BJ (cell line): ENCODE measurements at regions not wholly inside any gene's neighbourhood (a gene's known extent, or its start where the extent isn't known, plus 50 kb on each side); places are given as distances from the start of the nearest gene placed in this dataset.
"Not testable (repeated sequence)": the region's sequence is repeated elsewhere in the genome, so short reads cannot be mapped to it uniquely, and the experiment has no call there.

Experiments used
- CTCF ChIA-PET: fragments of 350-600 bp; formaldehyde crosslinking; extraction: SDS; loops from one replicate; lab custom pipeline; 2021; ENCODE audit warnings: antibody characterized with exemption, inconsistent platforms; lab: Yijun Ruan, JAX
- POLR2A ChIA-PET: fragments of 300-600 bp; sonication (Branson Sonifier 250); formaldehyde crosslinking; extraction: SDS; loops from one replicate; lab custom pipeline; 2021; ENCODE audit warnings: antibody characterized with exemption; lab: Charles Lee
- DNase-seq: peaks from one replicate; pipeline ENCODE4 v3.0.0-alpha.2; 2011; ENCODE audit warnings: low read depth
- H3K27me3 ChIP-seq: 2 replicates; pipeline ENCODE4 v1.6.0; 2011; ENCODE audit warnings: low read length; ENCODE audit not compliant: control insufficient read depth, insufficient read depth
- H3K36me3 ChIP-seq: 2 replicates; pipeline ENCODE4 v1.5.1; 2011; ENCODE audit warnings: low read length; ENCODE audit not compliant: control insufficient read depth, insufficient read depth
- H3K4me3 ChIP-seq: 2 replicates; pipeline ENCODE4 v1.5.1; 2011; ENCODE audit warnings: low read depth, mild to moderate bottlenecking, control low read depth, low read length
- TF ChIP-seq, protein P1 (sequence below): IDR thresholded peaks from 2 replicates; pipeline ENCODE4 v1.5.1; 2011; ENCODE audit warnings: low read depth, mild to moderate bottlenecking, control low read depth, inconsistent platforms, low read length, moderate library complexity; ENCODE audit not compliant: insufficient read depth

- Histone ChIP-seq H3K4me3 (no peak overlapping the region), H3K36me3 (peaks cover 7% of the 10 kb centered on the region), H3K27me3 (no peaks in the 10 kb centered on the region)
- ChIA-PET POLR2A (no interaction called here), CTCF (interaction anchor here (1.7 kb wide), 1 partner anchor 20 kb away, joined by 5 read pairs; no protein-coding TSS in a partner anchor)
- DNase-seq = no peak
- TF ChIP-seq, protein P1, sequence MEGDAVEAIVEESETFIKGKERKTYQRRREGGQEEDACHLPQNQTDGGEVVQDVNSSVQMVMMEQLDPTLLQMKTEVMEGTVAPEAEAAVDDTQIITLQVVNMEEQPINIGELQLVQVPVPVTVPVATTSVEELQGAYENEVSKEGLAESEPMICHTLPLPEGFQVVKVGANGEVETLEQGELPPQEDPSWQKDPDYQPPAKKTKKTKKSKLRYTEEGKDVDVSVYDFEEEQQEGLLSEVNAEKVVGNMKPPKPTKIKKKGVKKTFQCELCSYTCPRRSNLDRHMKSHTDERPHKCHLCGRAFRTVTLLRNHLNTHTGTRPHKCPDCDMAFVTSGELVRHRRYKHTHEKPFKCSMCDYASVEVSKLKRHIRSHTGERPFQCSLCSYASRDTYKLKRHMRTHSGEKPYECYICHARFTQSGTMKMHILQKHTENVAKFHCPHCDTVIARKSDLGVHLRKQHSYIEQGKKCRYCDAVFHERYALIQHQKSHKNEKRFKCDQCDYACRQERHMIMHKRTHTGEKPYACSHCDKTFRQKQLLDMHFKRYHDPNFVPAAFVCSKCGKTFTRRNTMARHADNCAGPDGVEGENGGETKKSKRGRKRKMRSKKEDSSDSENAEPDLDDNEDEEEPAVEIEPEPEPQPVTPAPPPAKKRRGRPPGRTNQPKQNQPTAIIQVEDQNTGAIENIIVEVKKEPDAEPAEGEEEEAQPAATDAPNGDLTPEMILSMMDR = no peak
These were observed 106.9 kb upstream of the ZNF746 start for GRCh38 chr7:149604521-149604920.

DNA sequence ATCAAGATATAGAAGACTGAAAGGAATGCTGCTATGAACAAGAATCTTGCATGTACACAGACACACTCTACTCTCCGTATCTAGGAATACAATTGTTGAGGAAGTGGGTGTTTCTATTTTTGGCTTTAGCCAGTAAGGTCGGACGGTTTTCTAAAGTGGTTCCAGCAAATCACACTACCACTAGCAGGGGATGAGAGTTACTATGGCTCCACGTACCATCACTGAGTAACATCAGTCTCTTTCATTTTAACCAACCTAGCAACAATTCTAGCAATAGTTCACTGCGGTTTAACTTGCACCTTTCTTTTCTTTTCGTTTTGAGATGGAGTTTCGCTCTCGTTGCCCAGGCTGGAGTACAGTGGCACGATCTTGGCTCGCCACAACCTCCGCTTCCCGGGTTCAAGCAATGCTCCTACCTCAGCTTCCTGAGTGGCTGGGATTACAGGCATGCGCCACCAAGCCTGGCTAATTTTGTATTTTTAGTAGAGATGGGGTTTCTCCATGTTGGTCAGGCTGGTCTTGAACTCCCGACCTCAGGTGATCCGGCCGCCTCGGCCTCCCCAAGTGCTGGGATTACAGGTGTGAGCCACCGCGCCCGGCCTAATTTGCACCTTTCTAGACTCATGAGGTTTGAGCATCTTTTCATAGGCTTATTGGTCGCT is 103.2 kb upstream of the ZNF746 start:
- CTCF ChIA-PET, H3K27me3 ChIP-seq, H3K4me3 ChIP-seq, POLR2A ChIA-PET, DNase-seq: not testable (repeated sequence)
- peaks cover 13% of the 10 kb centered on the region for H3K36me3 ChIP-seq

DNA sequence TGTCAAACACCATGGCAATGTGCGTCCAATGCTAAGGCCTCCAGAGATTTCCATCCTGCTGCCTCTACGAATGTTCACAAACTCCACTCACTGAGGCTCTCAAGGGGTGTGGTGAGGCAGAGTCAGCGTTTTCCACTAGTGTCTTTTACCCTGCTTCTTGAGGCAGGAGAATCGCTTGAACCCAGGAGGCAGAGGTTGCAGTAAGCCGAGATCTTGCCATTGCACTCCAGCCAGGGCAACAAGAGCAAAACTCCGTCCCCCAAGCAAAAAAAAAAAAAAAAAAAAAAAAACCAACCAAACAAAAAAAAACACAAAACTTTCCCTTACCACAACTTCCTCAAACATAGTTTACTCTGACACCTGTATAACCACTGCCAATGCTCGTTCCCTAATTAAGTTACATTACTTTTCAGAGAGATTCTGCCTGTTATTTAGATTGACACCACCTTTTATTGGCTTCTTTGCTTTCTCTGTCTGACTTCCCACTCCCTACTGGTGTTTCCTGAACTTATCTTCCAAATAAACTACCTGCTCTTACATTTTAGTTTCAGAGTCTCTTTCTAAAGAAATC is 102.1 kb upstream of the ZNF746 start:
- H3K4me3 ChIP-seq = no peak overlapping the region
- no peaks in the 10 kb centered on the region for H3K27me3 ChIP-seq
- CTCF ChIA-PET = interaction anchor here (0.9 to 2.6 kb wide), 10 partner anchors 9 to 290 kb away, joined by 3 to 17 read pairs (median 6); no protein-coding TSS in a partner anchor
- DNase-seq = no peak
- H3K36me3 ChIP-seq = peaks cover 13% of the 10 kb centered on the region
- TF ChIP-seq, protein P1 = no peak
- POLR2A ChIA-PET = no interaction called here

DNA sequence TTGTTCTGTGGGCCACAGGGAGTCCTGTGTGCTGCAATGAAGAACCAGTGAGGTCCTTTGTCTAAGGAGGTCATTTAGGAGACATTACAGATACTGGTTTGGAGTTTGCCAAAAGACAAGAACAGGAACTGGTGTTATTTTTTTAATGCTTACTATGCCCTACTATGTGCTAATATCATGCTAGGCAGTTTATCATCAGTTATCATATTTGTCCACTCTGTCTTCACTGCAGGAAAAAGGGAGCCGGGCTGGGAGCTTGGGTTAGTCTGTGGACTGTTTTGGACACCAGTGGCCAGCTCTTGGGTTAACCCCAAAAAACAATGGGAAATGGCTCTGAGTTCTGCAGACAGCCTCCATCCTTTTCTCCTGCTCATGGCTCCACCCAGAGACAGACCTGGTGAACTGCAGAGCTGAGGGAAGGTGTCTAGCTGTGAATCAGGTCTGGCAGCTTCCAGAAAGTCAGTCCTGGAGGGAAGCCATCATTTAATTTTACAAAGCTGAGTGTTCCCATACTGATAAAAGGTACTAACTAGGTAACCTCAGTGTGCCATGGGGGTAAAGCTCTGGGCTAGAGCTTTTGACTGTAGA is 101.2 kb upstream of the ZNF746 start:
- TF ChIP-seq, protein P1 = peak; percentile 58
- ChIA-PET POLR2A (no interaction called here), CTCF (interaction anchor here (0.6 to 2.6 kb wide), 16 partner anchors 9 to 289 kb away, joined by 3 to 17 read pairs (median 4); no protein-coding TSS in a partner anchor)
- DNase-seq = no peak
- H3K4me3 ChIP-seq = no peak overlapping the region
- no peaks in the 10 kb centered on the region for H3K27me3 ChIP-seq
- peaks cover 15% of the 10 kb centered on the region for H3K36me3 ChIP-seq

DNA sequence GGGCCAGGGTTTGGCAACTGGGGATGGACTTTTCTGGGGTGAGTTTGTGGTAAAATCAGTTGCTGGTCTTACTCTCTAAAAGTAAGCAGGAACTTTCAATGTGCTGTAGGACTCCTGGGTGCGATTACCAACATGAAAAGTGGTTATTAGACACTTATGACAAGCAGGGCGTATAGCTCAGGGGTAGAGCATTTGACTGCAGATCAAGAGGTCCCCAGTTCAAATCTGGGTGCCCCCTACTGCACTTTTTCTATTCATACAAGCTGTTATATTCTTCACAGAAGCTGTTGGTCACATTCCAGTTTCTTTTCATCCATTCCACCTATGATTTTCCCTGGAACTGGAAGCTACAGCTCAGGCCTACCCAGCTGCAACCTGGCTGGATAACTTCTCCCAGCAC is 100.2 kb upstream of the ZNF746 start:
- POLR2A ChIA-PET, DNase-seq, H3K4me3 ChIP-seq, H3K27me3 ChIP-seq: not testable (repeated sequence)
- CTCF ChIA-PET = interaction anchor here (1.2 to 2.6 kb wide), 5 partner anchors 10 to 175 kb away, joined by 4 to 15 read pairs (median 5); no protein-coding TSS in a partner anchor
- H3K36me3 ChIP-seq = peaks cover 15% of the 10 kb centered on the region

DNA sequence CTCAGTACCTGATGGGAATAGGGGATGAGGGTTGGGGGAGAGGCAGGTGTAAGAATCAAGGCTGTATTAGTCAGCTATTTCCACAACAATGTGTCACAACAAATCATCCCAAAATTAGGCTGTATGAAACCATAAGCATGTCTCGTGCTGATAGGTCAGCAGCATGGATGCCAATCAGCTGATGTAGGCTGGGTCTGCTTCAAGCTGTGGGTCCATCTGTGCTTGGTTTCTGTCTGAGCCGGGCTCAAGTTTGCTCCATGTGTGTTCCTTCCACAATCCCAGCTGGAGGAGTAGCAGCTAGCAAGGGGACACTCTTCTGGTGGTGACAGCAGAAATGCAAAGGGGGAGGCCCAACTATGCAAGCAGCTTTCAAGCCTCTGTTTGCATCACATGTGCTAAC is 97.9 kb upstream of the ZNF746 start:
- POLR2A ChIA-PET = no interaction called here
- H3K27me3 ChIP-seq = no peaks in the 10 kb centered on the region
- TF ChIP-seq, protein P1 = no peak
- H3K4me3 ChIP-seq = no peak overlapping the region
- CTCF ChIA-PET = interaction anchor here (1.1 kb wide), 1 partner anchor 8 kb away, joined by 3 read pairs; no protein-coding TSS in a partner anchor
- DNase-seq = no peak
- H3K36me3 ChIP-seq = peaks cover 11% of the 10 kb centered on the region
